OCI-LY1 (cell line): ENCODE measurements at regions not wholly inside any gene's neighbourhood (a gene's known extent, or its start where the extent isn't known, plus 50 kb on each side); places are given as distances from the start of the nearest gene placed in this dataset.

Experiments used
- EZH2 ChIP-seq: fragments of 200-600 bp; sonication (generic), shearing (Covaris generic); IDR thresholded peaks from 2 replicates; pipeline ENCODE4 v1.8.0; 2017; ENCODE audit warnings: borderline replicate concordance, mixed run types, mild to moderate bottlenecking, antibody characterized with exemption, low read length, moderate library complexity, mixed read lengths
- TF ChIP-seq, protein P1 (sequence below): fragments of 200-600 bp; sonication (generic), shearing (Covaris generic); IDR thresholded peaks from 2 replicates; pipeline ENCODE4 v1.5.1; 2017; ENCODE audit warnings: mild to moderate bottlenecking, antibody characterized with exemption, low read length, moderate library complexity, mixed read lengths

- TF ChIP-seq, protein P1, sequence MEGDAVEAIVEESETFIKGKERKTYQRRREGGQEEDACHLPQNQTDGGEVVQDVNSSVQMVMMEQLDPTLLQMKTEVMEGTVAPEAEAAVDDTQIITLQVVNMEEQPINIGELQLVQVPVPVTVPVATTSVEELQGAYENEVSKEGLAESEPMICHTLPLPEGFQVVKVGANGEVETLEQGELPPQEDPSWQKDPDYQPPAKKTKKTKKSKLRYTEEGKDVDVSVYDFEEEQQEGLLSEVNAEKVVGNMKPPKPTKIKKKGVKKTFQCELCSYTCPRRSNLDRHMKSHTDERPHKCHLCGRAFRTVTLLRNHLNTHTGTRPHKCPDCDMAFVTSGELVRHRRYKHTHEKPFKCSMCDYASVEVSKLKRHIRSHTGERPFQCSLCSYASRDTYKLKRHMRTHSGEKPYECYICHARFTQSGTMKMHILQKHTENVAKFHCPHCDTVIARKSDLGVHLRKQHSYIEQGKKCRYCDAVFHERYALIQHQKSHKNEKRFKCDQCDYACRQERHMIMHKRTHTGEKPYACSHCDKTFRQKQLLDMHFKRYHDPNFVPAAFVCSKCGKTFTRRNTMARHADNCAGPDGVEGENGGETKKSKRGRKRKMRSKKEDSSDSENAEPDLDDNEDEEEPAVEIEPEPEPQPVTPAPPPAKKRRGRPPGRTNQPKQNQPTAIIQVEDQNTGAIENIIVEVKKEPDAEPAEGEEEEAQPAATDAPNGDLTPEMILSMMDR = no peak
- TF ChIP-seq EZH2 = no peak
Observed at GRCh38 chr2:158732573-158733429, 62.3 kb upstream of the DAPL1 start.
